IPS DF 4.7 (cell line): ENCODE measurements at regions not wholly inside any gene's neighbourhood (a gene's known extent, or its start where the extent isn't known, plus 50 kb on each side); places are given as distances from the start of the nearest gene placed in this dataset.

ENCODE experiments used
- DNase-seq: peaks from one replicate; pipeline ENCODE4 v3.0.0-alpha.2; 2013; ENCODE audit warnings: low spot score; ENCODE audit errors: extremely low read depth

- DNase-seq: no peak
These were observed 279.7 kb upstream of the SOX5 start for GRCh38 chr12:24229031-24229700.

GRCh38 chr12:24228371-24228770, 278.9 kb upstream of the SOX5 start:
- no peak for DNase-seq

- DNase-seq: no peak
These were observed 278.1 kb upstream of the SOX5 start for GRCh38 chr12:24227551-24227950.

GRCh38 chr12:24226745-24227350, 277.4 kb upstream of the SOX5 start:
- no peak for DNase-seq

GRCh38 chr12:24224401-24224800, 274.9 kb upstream of the SOX5 start:
- no peak for DNase-seq

GRCh38 chr12:24223926-24224325, 274.5 kb upstream of the SOX5 start:
- DNase-seq: no peak

GRCh38 chr12:24222968-24223367, 273.5 kb upstream of the SOX5 start:
- no peak for DNase-seq

GRCh38 chr12:24212496-24212895, 263.0 kb upstream of the SOX5 start:
- DNase-seq: no peak

- DNase-seq: no peak
These were observed 257.2 kb upstream of the SOX5 start for GRCh38 chr12:24206621-24207020.

- DNase-seq: no peak
These were observed 251.9 kb upstream of the SOX5 start for GRCh38 chr12:24201258-24201970.

GRCh38 chr12:24200010-24200409, 250.5 kb upstream of the SOX5 start:
- DNase-seq: no peak

- no peak for DNase-seq
These were observed 249.6 kb upstream of the SOX5 start for GRCh38 chr12:24198936-24199671.

GRCh38 chr12:24198070-24198469, 248.6 kb upstream of the SOX5 start:
- DNase-seq: no peak

- DNase-seq: no peak
These were observed 248.1 kb upstream of the SOX5 start for GRCh38 chr12:24197532-24197931.

- DNase-seq: no peak
These were observed 245.6 kb upstream of the SOX5 start for GRCh38 chr12:24195063-24195462.

- no peak for DNase-seq
These were observed 241.6 kb upstream of the SOX5 start for GRCh38 chr12:24191117-24191516.

- DNase-seq: no peak
These were observed 236.3 kb upstream of the SOX5 start for GRCh38 chr12:24185782-24186181.

GRCh38 chr12:24177889-24178288, 228.4 kb upstream of the SOX5 start:
- no peak for DNase-seq

GRCh38 chr12:24175929-24176328, 226.5 kb upstream of the SOX5 start:
- DNase-seq: no peak

- DNase-seq: no peak
These were observed 225.8 kb upstream of the SOX5 start for GRCh38 chr12:24175284-24175683.

- no peak for DNase-seq
These were observed 223.6 kb upstream of the SOX5 start for GRCh38 chr12:24173067-24173466.

- no peak for DNase-seq
These were observed 223.2 kb upstream of the SOX5 start for GRCh38 chr12:24172773-24173066.
